K562 (cell line): ENCODE measurements at regions not wholly inside any gene's neighbourhood (a gene's known extent, or its start where the extent isn't known, plus 50 kb on each side); places are given as distances from the start of the nearest gene placed in this dataset.

Source experiments
- ATAC-seq: fragments of 200-7000 bp; cut with Tn5 transposase; 3 replicates; pipeline ENCODE4 v1.9.1; 2020; ENCODE audit warnings: moderate library complexity
- BruUV-seq: library from RNA; stranded (reverse); fragments of 400-500 nt; replicated peaks from 2 replicates; lab custom pipeline; 2021; lab: Mats Ljungman, UMichigan
- CTCF ChIA-PET: fragments of 300-600 bp; formaldehyde crosslinking; extraction: SDS; loops from one replicate; lab custom pipeline; 2021; ENCODE audit warnings: low intra/inter-chr PET ratio; lab: Yijun Ruan, JAX
- POLR2A ChIA-PET: fragments of 300-600, 350-650 bp; sonication (Branson Sonifier 250); formaldehyde crosslinking; extraction: SDS; loops from one replicate; lab custom pipeline; 2021; ENCODE audit warnings: antibody characterized with exemption, inconsistent platforms; lab: Yijun Ruan, JAX
- DNase-seq, 4 experiments: peaks; one replicate each; pipeline versions ENCODE4 v3.0.0 to v3.0.0-alpha.2; 2011 to 2018; ENCODE audit warnings: low spot score in 3 of 4, mixed read lengths in 3 of 4; ENCODE audit errors: extremely low read depth in 1 of 4
- FAIRE-seq: peaks from 2 replicates; lab custom pipeline; 2011; peaks lifted over from hg19 to GRCh38; lab: Jason Lieb, UNC
- H2AFZ ChIP-seq: 2 replicates; pipeline ENCODE4 v1.6.0; 2011; ENCODE audit warnings: low read depth, low read length, control low read depth, inconsistent platforms
- H3K27ac ChIP-seq: fragments of 200-600 bp; 3 replicates; pipeline ENCODE4 v1.8.0; 2011; ENCODE audit warnings: low read depth, mild to moderate bottlenecking, control low read depth, inconsistent platforms, low read length, moderate library complexity, mixed read lengths; ENCODE audit errors: extremely low read depth
- H3K27me3 ChIP-seq, 2 experiments: fragments of 300-600 bp in 1 of 2; 2 replicates in 1 of 2; 3 replicates in 1 of 2; pipeline versions ENCODE4 v1.6.0 to v1.8.0; 2011; ENCODE audit warnings: inconsistent platforms in 2 of 2, low read length in 2 of 2, mild to moderate bottlenecking in 1 of 2, mixed read lengths in 1 of 2, moderate library complexity in 1 of 2; ENCODE audit not compliant: control insufficient read depth in 2 of 2, insufficient read depth in 2 of 2
- H3K36me3 ChIP-seq: fragments of 300-600 bp; 3 replicates; pipeline ENCODE4 v1.8.0; 2011; ENCODE audit warnings: mild to moderate bottlenecking, low read length, inconsistent platforms; ENCODE audit not compliant: control insufficient read depth, insufficient read depth
- H3K4me1 ChIP-seq, 2 experiments: fragments of 200-600 bp in 1 of 2; replicated peaks in 1 of 2; 2 replicates in 1 of 2; 3 replicates in 1 of 2; pipeline versions ENCODE4 v1.5.1 to v1.8.0; 2011; ENCODE audit warnings: inconsistent platforms in 2 of 2, low read length in 2 of 2, mild to moderate bottlenecking in 1 of 2, mixed read lengths in 1 of 2, moderate library complexity in 1 of 2; ENCODE audit not compliant: control insufficient read depth in 2 of 2, insufficient read depth in 2 of 2
- H3K4me2 ChIP-seq: 2 replicates; pipeline ENCODE4 v1.6.1; 2011; ENCODE audit warnings: low read length, control low read depth, inconsistent platforms, mixed read lengths; ENCODE audit not compliant: insufficient read depth
- H3K4me3 ChIP-seq: fragments of 200-600 bp; sonication (generic), shearing (Covaris generic); 2 replicates; pipeline ENCODE4 v1.5.1; 2016; ENCODE audit warnings: control low read depth, inconsistent platforms
- H3K79me2 ChIP-seq: fragments of 200-600 bp; 3 replicates; pipeline ENCODE4 v1.8.0; 2011; ENCODE audit warnings: low read length, inconsistent platforms; ENCODE audit not compliant: control insufficient read depth, insufficient read depth
- H3K9ac ChIP-seq, 2 experiments: 2 replicates each; pipeline versions ENCODE4 v1.6.0 to v1.6.1; 2011; ENCODE audit warnings: low read depth in 2 of 2, low read length in 2 of 2, control low read depth in 1 of 2, inconsistent platforms in 1 of 2, mild to moderate bottlenecking in 1 of 2, mixed read lengths in 1 of 2; ENCODE audit not compliant: insufficient read depth in 1 of 2
- H3K9me1 ChIP-seq: one replicate; pipeline ENCODE4 v1.6.0; 2011; ENCODE audit warnings: inconsistent platforms, mild to moderate bottlenecking, low read length, moderate library complexity; ENCODE audit not compliant: control insufficient read depth, insufficient read depth
- H3K9me3 ChIP-seq: replicated peaks from 2 replicates; pipeline ENCODE4 v1.5.1; 2011; ENCODE audit warnings: low read depth, low read length, inconsistent platforms; ENCODE audit not compliant: control insufficient read depth, insufficient read depth
- H4K20me1 ChIP-seq: replicated peaks from 2 replicates; pipeline ENCODE4 v1.6.1; 2011; ENCODE audit warnings: low read length, inconsistent platforms, mixed read lengths; ENCODE audit not compliant: control insufficient read depth, insufficient read depth
- ETV5 ChIP-seq: sonication (generic); formaldehyde crosslinking; IDR thresholded peaks from 2 replicates; pipeline ENCODE4 v1.4.0; 2020; ENCODE audit warnings: low read depth, mild to moderate bottlenecking, missing genetic modification reagents
- FOS ChIP-seq: IDR thresholded peaks from 3 replicates; pipeline ENCODE4 v1.6.1; 2011; ENCODE audit not compliant: insufficient read length; ENCODE audit errors: extremely low read depth
- PYGO2 ChIP-seq: fragments of 450-650 bp; IDR thresholded peaks from 2 replicates; pipeline ENCODE4 v1.6.1; 2016; ENCODE audit warnings: mild to moderate bottlenecking, missing genetic modification characterization, moderate library complexity, missing compliant biosample characterization
- UBTF ChIP-seq, 2 experiments: IDR thresholded peaks; 2 replicates each; pipeline ENCODE4 v1.6.1; 2012; ENCODE audit warnings: improper control_type of control experiment in 2 of 2, low read depth in 2 of 2, low read length in 2 of 2, borderline replicate concordance in 1 of 2
- XRCC3 ChIP-seq: fragments of 450-650 bp; IDR thresholded peaks from 2 replicates; pipeline ENCODE4 v1.6.1; 2017; ENCODE audit warnings: mild to moderate bottlenecking, moderate library complexity
- ZKSCAN3 ChIP-seq: fragments of 250-450 bp; sonication (Bioruptor Pico); IDR thresholded peaks from 2 replicates; pipeline ENCODE4 v1.4.0; 2020
- WGBS: fragments of 100-300 bp; shearing (Covaris generic); methylation state at CpG from one replicate; pipeline ENCODE4 v1.1.6; 2016; ENCODE audit warnings: low coverage, mixed read lengths; ENCODE audit not compliant: insufficient coverage; ENCODE audit errors: missing lambda C conversion rate; 5-methylcytosine and 5-hydroxymethylcytosine counted together
- in situ Hi-C: fragments of 300-500 bp; cut with MboI; formaldehyde crosslinking; loops from 4 replicates; pipeline ENCODE4 v1.15.0; 2018; ENCODE audit warnings: inconsistent platforms, mixed read lengths
- intact Hi-C: fragments of 100-400 bp; cut with micrococcal nuclease; formaldehyde crosslinking; loops from 2 replicates; pipeline ENCODE4 v1.14.2; 2022
- TF ChIP-seq, protein P1 (sequence below): fragments of 450-650 bp; IDR thresholded peaks from 2 replicates; pipeline ENCODE4 v1.6.1; 2016; ENCODE audit warnings: mild to moderate bottlenecking

DNA sequence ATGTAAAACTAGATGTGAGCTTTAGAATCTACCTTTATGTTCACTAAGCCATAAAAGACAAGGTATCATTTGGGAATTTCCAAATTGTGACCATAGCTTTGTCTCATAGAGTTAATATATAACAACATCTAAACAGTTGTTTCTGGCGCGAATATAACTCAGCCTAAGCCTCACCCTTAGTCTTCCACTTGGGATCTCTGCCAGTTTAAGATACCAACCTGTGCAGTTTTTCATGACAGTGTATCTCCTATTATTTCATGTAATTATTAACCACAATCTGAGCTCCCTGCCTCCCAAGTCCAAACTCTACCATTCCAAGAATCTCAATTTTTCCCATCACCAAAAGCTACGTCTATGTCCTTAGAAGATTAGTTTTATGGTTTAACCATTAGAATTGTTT, 572.5 kb upstream of the ISX start:
- H2AFZ ChIP-seq, result no peak overlapping the region
- H4K20me1 ChIP-seq, result no peaks in the 10 kb centered on the region
- in situ Hi-C loops, result no loop called here
- POLR2A ChIA-PET, result no interaction called here
- no peak for FAIRE-seq
- H3K4me3 ChIP-seq, result no peak overlapping the region
- WGBS, result 0% methylated on average over 3 of the region's 3 CpGs
- no peak for TF ChIP-seq UBTF (IDR thresholded peaks at IDR 0.05; ENCODE audit: borderline replicate concordance in 1 of 2, low read depth in 2 of 2, low read length in 2 of 2)
- no peak for TF ChIP-seq XRCC3
- TF ChIP-seq ETV5, result no peak
- no peak for TF ChIP-seq PYGO2
- TF ChIP-seq, protein P1, sequence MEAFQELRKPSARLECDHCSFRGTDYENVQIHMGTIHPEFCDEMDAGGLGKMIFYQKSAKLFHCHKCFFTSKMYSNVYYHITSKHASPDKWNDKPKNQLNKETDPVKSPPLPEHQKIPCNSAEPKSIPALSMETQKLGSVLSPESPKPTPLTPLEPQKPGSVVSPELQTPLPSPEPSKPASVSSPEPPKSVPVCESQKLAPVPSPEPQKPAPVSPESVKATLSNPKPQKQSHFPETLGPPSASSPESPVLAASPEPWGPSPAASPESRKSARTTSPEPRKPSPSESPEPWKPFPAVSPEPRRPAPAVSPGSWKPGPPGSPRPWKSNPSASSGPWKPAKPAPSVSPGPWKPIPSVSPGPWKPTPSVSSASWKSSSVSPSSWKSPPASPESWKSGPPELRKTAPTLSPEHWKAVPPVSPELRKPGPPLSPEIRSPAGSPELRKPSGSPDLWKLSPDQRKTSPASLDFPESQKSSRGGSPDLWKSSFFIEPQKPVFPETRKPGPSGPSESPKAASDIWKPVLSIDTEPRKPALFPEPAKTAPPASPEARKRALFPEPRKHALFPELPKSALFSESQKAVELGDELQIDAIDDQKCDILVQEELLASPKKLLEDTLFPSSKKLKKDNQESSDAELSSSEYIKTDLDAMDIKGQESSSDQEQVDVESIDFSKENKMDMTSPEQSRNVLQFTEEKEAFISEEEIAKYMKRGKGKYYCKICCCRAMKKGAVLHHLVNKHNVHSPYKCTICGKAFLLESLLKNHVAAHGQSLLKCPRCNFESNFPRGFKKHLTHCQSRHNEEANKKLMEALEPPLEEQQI, result no peak
- TF ChIP-seq ZKSCAN3, result no peak
- no peak for TF ChIP-seq FOS
- TF ChIP-seq, all 486 proteins: peak for 0
- H3K27ac ChIP-seq, result no peak overlapping the region
- BruUV-seq, result no TSS peak
- H3K79me2 ChIP-seq, result no peaks in the 10 kb centered on the region
- H3K9me1 ChIP-seq, result no peaks in the 10 kb centered on the region
- ATAC-seq (no peak), DNase-seq (no peak)
- no peaks in the 10 kb centered on the region for H3K4me1 ChIP-seq
- no peak overlapping the region for H3K9ac ChIP-seq
- H3K36me3 ChIP-seq, result no peaks in the 10 kb centered on the region
- no peaks in the 10 kb centered on the region for H3K27me3 ChIP-seq
- H3K4me2 ChIP-seq, result no peak overlapping the region
- CTCF ChIA-PET, result no interaction called here
- no peaks in the 10 kb centered on the region for H3K9me3 ChIP-seq
- intact Hi-C loops, result no loop called here
